CD4-positive, alpha-beta T cell treated with Interleukin-17A for 4 hours (primary cell): ENCODE measurements at regions not wholly inside any gene's neighbourhood (a gene's known extent, or its start where the extent isn't known, plus 50 kb on each side); places are given as distances from the start of the nearest gene placed in this dataset.

Source experiments
- DNase-seq: peaks from one replicate; pipeline ENCODE4 v3.0.0-alpha.2; 2020; ENCODE audit warnings: mixed read lengths

- no peak for DNase-seq
Observed at GRCh38 chr3:120838441-120839091, 69.4 kb upstream of the STXBP5L start.

- no peak for DNase-seq
Observed at GRCh38 chr3:120839120-120839519, 68.9 kb upstream of the STXBP5L start.

- DNase-seq, result no peak
Observed at GRCh38 chr3:120841264-120841663, 66.7 kb upstream of the STXBP5L start.

DNA sequence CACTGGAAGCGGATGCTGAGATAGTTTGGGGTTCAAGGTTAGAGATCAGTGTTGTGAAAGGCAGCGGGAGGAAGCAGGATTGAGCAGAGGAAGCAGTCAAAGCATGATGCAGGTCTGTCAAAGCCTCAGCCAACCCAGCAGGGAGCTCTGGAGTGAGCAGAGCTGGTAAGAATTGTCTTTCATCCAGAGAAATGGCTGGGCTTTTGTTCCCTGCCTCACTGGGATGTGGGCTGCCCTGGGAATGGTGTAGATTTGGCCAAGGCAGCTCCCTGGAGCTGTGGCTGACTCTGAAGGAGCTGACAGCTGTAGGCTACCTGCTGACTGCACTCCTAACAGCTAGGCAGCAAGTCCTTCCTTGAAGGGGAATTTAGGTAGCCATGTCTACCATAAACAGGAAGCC lies 61.9 kb upstream of the STXBP5L start:
- DNase-seq, result no peak

DNA sequence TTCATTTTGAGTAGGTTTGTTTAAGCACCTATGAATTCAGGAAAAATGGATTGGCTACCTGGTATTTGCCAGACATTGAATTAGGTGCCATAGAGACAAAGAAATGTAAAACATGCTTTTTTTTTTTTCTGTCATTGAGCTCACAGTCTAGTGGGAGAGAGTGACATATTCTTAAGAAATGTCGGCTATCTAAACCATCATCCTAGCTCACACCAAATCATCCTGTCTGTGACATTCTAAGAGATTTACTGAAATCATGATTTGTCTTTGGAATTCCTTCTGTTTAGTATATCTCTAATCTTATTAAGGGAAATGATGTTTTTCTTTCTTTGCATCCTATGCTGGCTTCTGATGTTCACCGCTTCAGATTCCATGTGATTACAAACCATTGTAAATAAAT lies 59.5 kb upstream of the STXBP5L start:
- no peak for DNase-seq

- DNase-seq, result no peak
Observed at GRCh38 chr3:120850381-120851295, 57.4 kb upstream of the STXBP5L start.

- DNase-seq, result no peak
Observed at GRCh38 chr3:120852412-120852811, 55.6 kb upstream of the STXBP5L start.

DNA sequence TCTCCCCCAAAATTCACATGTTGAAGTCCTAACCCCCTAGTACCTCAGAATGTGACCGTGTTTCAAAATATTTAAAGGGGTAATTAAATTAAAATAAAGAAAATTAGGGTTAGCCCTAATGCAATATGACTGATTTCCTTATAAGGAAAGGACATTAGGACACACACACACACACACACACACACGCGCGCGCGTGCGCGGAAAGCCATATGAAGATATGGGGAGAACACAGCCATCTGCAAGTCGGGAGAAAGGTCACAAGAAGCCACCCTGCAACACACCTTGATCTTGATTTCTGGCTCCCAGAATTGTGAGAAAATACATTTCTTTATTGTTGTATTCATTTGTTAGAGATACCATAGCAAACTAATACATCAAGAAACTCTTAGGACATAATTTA lies 54.6 kb upstream of the STXBP5L start:
- peak; percentile 4 for DNase-seq

DNA sequence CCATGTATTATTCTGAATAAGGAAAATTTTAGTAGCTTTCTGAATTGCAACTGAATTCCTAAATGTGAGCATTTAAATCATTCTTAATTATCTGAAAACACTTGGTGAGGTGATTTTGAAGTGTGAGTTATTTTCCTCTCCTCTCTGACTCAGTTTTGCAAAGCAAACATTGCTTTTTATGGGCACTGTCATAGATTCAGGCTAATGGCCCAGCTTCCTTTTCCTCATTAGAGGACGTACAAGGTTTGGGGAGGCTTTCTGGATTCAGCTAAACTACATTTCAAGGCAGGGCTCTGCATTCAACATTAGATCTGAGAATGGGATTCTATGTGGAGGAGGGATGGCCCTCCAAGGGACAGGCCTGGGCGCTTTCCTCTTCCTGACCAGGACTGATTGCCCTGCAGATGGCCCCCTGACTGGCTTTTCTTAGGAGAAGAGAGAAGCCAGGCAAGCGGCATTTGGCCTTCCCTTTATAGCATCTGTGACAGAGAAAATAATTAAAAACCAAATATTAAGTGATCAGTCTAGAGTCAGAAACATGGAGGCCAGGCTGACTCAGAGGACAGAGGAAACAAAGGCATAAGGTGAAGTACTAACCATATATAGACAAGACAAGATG lies 53.0 kb upstream of the STXBP5L start:
- no peak for DNase-seq

DNA sequence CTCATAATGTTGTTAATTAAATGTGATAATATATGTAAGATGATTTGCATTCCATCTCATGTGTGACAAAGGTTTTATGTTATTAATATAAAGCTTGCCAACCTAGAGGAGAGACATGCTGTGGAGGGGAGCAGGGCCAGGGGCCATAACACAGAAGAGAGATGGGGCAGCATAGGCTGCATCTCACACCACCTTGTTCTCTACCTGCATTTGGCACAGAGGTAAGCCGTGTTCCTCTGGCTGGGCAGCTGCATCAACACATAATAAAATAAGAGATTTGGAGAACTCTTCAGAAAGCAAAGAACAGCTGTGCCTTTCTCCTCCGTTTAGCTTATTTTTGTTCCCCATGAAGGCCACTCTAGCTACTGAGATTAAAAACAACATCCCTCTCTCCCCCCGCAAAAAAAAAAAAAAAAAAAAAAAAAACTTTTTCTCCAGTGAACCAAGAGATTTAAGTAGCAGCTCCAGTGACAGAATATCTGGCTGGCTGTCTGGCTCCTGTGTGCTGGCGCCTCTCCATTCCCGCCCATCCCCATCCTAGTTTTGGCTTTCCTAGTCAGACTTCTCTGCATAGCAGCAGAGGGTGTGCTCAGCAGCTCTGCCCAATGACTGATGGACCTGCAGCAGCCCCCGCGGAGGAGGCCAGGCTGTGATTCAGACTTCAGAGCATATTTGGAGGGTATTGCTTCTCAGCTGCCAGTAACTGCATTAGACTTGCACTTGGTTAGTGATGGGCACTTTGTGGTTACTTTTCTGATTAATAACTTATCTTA lies 52.2 kb upstream of the STXBP5L start:
- no peak for DNase-seq
